Testis (tissue), 2 donors: ENCODE measurements at regions not wholly inside any gene's neighbourhood (a gene's known extent, or its start where the extent isn't known, plus 50 kb on each side); places are given as distances from the start of the nearest gene placed in this dataset.

Experiments
- CTCF ChIP-seq, 3 experiments: fragments of 450-650 bp in 2 of 3; fragments of 200-600 bp in 1 of 3; sonication (generic) in 1 of 3; IDR thresholded peaks; one replicate each; pipeline ENCODE4 v1.5.1; 2016 to 2019; ENCODE audit warnings: antibody characterized with exemption in 3 of 3, mild to moderate bottlenecking in 2 of 3, moderate library complexity in 1 of 3
- POLR2A ChIP-seq: fragments of 450-650 bp; IDR thresholded peaks from one replicate; pipeline ENCODE4 v1.6.1; 2017; ENCODE audit warnings: antibody characterized with exemption, mild to moderate bottlenecking, moderate library complexity

GRCh38 chr2:196361606-196362326, 190.4 kb upstream of the STK17B start:
- no peak for TF ChIP-seq CTCF (IDR thresholded peaks at IDR 0.05)
- no peak for TF ChIP-seq POLR2A
